HTR-8/SVneo (cell line): ENCODE measurements at regions not wholly inside any gene's neighbourhood (a gene's known extent, or its start where the extent isn't known, plus 50 kb on each side); places are given as distances from the start of the nearest gene placed in this dataset.

Experiments used
- DNase-seq: peaks from one replicate; pipeline ENCODE4 v3.0.0; 2011; ENCODE audit warnings: low spot score, mixed read lengths; ENCODE audit not compliant: insufficient read length
- FAIRE-seq: peaks from 2 replicates; lab custom pipeline; 2011; peaks lifted over from hg19 to GRCh38; lab: Jason Lieb, UNC

DNA sequence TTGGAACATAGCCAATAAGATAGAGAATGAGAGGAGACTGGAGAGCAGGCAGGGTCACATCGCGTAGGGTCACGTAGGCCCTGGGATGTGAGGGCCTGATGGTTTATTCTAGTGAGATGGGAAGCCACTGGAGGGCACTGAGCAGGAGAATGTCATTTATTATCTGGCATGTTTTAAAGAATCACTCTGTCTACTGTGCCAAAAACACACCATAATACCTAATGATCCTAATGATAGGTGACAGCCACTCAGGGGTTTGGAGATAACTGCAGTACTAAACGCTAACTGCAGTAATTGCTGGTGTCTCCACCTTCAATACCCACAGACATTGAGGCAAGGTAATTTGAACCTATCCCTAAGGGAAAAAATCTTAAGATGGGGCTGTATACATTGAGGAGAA, 185.4 kb downstream of the TTLL7 start:
- FAIRE-seq, result no peak

DNA sequence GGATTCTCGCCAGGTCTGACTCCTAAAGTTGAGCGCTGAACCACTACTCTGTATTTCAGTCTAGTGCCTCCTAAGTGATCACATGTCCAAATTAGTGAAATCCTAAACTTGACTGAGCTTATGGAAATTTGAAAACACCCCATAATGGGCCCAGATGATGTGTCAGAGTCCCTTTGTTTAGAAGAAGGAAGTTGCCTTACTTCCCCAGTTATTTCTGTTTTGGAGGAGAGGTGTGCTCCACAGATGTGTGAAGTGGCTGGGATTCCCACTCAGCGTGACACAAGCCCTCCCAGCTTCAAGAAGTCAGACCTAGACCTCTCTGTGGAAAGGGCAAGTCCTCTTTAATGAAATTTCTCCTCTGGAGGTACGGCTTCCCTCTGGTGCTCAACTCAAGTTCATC, 188.8 kb downstream of the TTLL7 start:
- FAIRE-seq, result no peak

More for the DNA sequence above, 185.4 kb downstream of the TTLL7 start:
- DNase-seq, result no peak

DNA sequence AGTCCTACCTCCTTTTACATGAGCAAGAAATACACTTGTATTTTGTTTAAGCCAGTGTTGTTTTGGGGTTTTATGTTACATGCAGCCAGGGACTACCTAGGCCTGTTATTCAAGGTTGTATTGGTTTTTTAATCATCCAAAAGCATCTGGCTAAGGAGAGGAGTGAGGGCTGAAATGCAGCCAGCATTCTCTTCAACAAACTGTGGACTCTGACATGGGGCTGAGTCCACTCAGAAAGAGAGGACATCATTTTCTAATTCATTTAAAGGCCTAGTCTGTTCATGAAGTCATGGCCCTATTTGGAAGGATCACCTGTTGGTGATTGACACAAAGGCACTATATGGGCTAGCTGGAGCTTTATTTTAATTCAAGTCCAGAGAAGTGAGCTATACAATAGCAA, 190.4 kb downstream of the TTLL7 start:
- FAIRE-seq, result no peak
- DNase-seq, result no peak

More for the DNA sequence above, 188.8 kb downstream of the TTLL7 start:
- DNase-seq, result no peak

- DNase-seq (no peak), FAIRE-seq (no peak)
Observed at GRCh38 chr1:83807821-83808220, 191.1 kb downstream of the TTLL7 start.

DNA sequence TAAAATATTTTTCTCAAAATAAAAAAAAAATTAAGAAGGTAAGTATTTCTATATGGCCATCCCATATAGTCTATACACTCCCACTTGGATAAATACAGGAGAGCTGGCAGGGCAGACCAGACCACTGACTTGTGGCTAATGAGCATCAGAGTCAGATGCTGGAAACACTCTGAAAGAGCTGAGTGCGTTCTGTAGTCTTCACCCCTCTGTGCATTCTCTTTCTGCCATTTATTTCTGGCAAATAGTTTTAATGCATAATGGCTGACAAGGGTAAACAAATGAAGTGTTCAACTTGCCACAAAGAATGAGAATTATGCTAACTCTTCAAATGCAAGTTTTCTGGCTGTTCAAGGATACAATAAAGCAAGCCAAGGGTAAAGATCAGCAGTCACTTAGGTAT, 191.7 kb downstream of the TTLL7 start:
- FAIRE-seq (no peak), DNase-seq (no peak)

DNA sequence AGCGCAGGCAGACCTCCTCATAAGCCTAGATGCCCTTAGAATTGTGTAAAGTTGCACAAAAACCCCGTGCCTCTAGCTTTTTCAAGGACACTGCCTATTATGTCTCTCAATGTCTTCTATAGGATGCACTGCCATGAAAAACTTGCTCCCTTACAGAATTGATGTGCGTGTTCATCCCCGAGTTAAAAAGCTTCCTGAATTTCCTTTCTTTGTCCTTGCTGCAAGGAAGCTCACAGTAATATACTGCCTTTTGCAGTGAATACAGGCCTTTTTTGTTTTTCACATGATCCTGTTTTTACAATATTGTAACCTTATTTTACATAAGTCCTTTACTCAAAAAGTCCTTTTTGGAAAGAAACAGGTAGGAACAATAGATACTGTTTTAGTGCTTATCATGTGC, 193.0 kb downstream of the TTLL7 start:
- DNase-seq (no peak), FAIRE-seq (no peak)

GRCh38 chr1:83802460-83803152, 196.3 kb downstream of the TTLL7 start:
- DNase-seq (no peak), FAIRE-seq (no peak)

- no peak for FAIRE-seq
- DNase-seq, result no peak
Observed at GRCh38 chr1:83802023-83802422, 196.9 kb downstream of the TTLL7 start.

DNA sequence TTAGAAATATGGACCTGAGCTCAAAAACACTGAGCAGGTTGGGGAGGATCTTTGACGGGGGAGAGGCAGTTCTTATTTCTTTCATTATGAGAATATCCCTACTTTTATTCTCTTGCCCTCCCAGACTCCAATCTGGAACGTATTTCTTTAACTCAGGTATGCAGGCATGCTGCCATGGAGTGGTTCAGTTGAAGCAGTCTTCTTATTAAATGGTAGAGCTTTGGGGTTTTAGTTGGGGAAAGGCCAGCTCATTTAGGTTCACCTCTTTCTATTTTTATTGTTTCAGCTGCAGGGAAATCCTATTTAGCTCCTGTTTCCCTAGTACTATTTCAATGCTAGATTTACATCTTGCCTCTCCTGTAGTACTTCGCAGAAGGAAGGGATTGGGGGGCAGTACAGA, 198.9 kb downstream of the TTLL7 start:
- DNase-seq (no peak), FAIRE-seq (no peak)

GRCh38 chr1:83799594-83799993, 199.3 kb downstream of the TTLL7 start:
- FAIRE-seq, result no peak

DNA sequence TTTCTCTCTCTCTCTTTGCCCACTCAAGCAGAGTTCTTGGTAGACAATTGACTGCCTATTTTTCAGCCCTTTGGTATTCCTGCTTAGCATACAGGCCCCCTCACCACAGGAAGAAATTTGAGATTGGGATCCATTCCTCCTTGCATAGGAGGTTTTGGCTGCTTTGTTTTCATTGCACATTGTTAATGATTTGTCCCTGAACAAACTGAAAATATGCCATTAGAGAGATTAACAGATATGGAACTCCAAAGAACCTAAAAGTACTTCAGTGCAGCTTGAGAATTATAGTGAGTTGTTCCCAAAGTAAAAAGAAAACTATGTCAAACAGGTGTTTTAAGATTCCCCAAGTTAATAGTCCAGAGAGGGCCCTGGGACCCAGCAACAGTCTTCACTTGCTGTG, 200.0 kb downstream of the TTLL7 start:
- no peak for DNase-seq
- no peak for FAIRE-seq

More at GRCh38 chr1:83799594-83799993, 199.3 kb downstream of the TTLL7 start:
- no peak for DNase-seq

GRCh38 chr1:83796409-83796808, 202.5 kb downstream of the TTLL7 start:
- FAIRE-seq (no peak), DNase-seq (no peak)

GRCh38 chr1:83794384-83794783, 204.5 kb downstream of the TTLL7 start:
- no peak for FAIRE-seq
- DNase-seq, result no peak

DNA sequence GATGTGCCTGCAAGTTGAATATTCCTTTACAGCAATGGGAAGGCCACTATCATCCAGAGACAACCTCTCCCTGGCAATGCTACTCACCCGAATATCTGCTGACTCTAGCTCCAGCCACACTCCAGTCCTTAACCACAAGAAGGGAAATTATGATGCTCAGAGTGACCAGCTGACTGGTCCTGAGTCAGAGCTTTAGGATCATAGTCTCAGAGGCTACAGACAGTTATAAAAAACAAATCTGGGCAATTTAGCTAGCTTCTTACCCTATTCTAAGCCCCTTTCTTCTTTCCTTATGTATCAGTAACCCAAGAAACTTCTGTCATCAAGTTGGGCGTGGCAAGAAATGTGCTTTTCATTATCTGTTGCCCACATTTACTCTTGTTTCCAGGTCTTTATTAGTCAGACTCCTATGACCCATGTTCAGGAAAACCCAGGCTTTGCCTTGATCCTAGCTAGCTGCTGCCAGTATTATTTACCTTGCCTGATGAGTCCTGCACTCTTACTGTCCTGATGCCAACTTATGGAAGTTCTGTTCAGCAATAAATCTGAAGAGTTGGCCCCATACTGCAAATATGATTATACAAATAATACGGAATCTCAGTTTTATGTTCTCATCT, 207.0 kb downstream of the TTLL7 start:
- DNase-seq (no peak), FAIRE-seq (no peak)

DNA sequence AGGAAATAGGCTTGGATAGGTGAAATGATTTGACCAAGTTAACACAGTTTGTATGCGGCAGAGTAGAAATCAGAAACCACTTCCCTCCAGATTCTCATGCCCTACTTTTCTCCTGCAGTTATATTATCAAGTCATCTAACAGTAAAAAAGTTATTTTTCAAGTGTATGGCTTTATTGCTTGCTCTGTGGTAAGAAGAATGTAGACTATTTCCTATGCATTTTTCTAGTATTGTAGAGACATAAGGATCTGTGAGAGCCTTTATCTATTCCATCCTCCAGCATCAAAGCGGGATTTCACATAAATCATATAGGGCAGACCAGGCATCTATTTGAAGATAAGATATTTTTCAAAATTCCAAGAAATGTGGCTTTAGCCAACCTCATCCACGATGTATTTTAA, 208.5 kb downstream of the TTLL7 start:
- FAIRE-seq, result no peak

GRCh38 chr1:83787246-83787998, 211.5 kb downstream of the TTLL7 start:
- no peak for DNase-seq
- FAIRE-seq, result no peak

More for the DNA sequence above, 208.5 kb downstream of the TTLL7 start:
- DNase-seq, result no peak

DNA sequence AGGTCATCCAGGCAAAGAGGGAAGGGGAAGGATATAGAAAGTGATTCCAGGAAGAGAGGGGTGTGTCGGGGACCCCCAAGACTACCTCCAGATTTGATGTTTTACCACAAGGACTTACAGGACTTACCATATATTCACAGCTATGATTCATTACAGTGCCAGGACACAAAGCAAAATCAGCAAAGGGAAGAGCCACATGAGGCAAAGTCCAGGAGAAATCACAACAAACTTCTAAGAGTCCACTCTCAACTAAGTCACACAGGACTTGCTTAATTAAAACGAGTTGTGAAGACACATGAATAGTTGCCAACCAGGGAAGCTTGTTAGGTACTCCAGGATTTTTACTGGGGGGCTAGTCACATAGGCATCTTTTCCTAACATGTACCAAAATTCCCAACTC, 217.3 kb downstream of the TTLL7 start:
- FAIRE-seq (no peak), DNase-seq (no peak)

- DNase-seq (no peak), FAIRE-seq (no peak)
Observed at GRCh38 chr1:83779565-83779964, 219.4 kb downstream of the TTLL7 start.

DNA sequence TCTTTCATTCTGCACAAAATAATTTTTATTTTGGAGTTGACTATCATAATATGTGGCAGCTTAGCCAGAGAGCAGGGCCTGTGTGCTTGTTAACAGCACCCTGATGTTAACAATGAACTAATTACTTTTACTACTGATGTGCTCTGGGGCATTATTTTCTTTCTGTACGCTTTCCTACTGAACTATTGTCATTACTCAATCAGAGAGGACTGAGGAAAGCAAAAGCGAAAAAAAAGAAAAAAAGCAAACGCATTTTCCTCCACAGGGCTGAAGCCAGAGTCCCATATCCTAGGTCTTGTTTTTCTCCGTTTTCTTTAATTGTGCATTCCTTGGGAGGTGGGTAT, 221.2 kb downstream of the TTLL7 start:
- FAIRE-seq (no peak), DNase-seq (no peak)

DNA sequence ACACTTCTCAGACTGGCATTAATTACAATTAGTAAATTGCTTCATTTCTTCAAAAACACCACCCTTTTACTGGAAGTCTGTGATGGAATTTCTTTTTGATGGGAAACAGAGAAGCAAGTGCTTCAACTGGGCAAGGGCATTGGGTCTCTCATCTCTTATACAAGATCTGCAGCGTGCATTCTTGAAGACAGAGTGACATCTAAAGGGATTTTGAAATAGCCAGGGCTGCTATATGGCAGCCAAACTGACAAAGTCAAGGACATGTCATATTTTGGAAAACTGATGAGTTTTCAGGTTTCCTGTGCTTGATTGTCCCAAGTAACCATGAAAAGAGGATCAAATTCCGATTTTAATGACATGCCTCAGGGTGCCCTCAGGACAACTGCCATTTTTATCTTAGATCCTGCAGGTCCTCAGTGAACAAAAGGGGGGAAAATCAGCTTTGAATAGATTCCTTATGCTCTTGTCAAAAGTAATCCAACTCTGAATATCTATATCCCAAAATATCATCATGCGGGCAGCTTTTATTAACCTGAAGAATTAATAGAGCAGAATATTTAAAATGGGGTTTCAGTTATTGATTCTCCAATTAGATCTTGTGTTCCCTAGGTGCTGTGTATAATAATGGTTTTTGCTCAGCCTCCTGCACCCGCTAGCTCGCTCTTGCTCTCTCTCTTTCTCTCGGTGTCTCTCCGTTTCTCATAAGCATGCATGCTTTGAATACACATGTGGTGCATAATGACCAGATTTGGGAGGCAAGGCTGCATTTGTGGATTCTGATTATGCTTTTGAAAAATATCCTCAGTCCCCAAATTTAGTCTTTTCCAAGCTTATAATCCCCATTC, 221.8 kb downstream of the TTLL7 start:
- FAIRE-seq (no peak), DNase-seq (no peak)
